ENCODE measurements at regions not wholly inside any gene's neighbourhood (a gene's known extent, or its start where the extent isn't known, plus 50 kb on each side); places are given as distances from the start of the nearest gene placed in this dataset.

DNA sequence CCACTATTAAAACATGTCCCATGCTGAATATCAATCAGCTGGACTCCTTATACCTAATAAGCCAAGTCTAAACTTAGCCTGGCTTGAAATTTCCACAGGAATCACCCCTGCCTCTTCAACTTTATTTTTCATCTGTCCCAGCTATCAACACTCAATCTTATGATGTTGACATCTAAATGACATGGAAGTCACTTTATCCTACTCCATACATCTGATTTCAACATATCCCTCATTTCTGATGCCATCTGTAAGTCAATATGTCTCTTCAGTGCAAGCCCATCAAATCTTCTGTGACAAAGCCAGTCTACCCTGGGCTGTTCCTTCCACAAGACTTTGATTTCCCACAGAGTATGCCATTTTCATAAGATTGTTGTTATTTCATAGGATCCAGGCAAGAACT, 143.6 kb upstream of the SEMA6D start:
- Histone ChIP-seq H3K36me3 (ENCODE audit: control insufficient read depth, insufficient read depth, low read length) (no peaks in the 10 kb centered on the region), H3K56ac (ENCODE audit: extremely low read depth, insufficient read depth, low read length) (no peak overlapping the region), H3K9me3 (ENCODE audit: control insufficient read depth, insufficient read depth, low read length) (no peaks in the 10 kb centered on the region), H2BK15ac (ENCODE audit: low read depth, low read length) (no peak overlapping the region), H3K9ac (ENCODE audit: low read depth, low read length) (no peak overlapping the region), H4K8ac (ENCODE audit: low read depth in 2 of 2, low read length in 2 of 2) (no peak overlapping the region), H2AFZ (replicated peaks; ENCODE audit: low read length, poor library complexity) (no peak overlapping the region), H3K27me3 (ENCODE audit: control insufficient read depth, insufficient read depth, low read length) (no peaks in the 10 kb centered on the region), H2BK120ac (ENCODE audit: low read depth, low read length) (no peak overlapping the region), H2AK5ac (ENCODE audit: low read depth, low read length) (no peak overlapping the region), H3K27ac (ENCODE audit: insufficient read depth, low read length) (no peak overlapping the region), H3K4me3 (ENCODE audit: insufficient read depth, low read depth, low read length) (no peak overlapping the region), H3K14ac (replicated peaks; ENCODE audit: low read depth, low read length) (no peak overlapping the region), H3K9me1 (ENCODE audit: insufficient read depth, low read length) (no peaks in the 10 kb centered on the region), H2BK20ac (ENCODE audit: low read depth, low read length) (peak overlapping the region; percentile 13; the same call in 1 of the 2 replicates), H2AK9ac (replicated peaks; ENCODE audit: low read depth, low read length, poor library complexity) (no peak overlapping the region), H3K23ac (ENCODE audit: low read depth, low read length) (no peak overlapping the region), H3K18ac (ENCODE audit: low read depth, low read length) (no peak overlapping the region), H4K91ac (ENCODE audit: insufficient read depth, low read depth, low read length) (no peak overlapping the region), H2BK5ac (ENCODE audit: low read depth, low read length, poor library complexity, severe bottlenecking) (no peak overlapping the region), H3K4me2 (ENCODE audit: low read depth, low read length) (no peak overlapping the region), H4K5ac (ENCODE audit: low read depth, low read length) (no peak overlapping the region), H3K79me1 (ENCODE audit: low read depth in 1 of 2, low read length in 2 of 2) (no peaks in the 10 kb centered on the region), H3K4ac (ENCODE audit: low read depth, low read length) (no peak overlapping the region), H3K4me1 (ENCODE audit: control insufficient read depth, insufficient read depth, low read length) (peaks cover 2% of the 10 kb centered on the region; the same call in 1 of the 2 replicates), H4K20me1 (ENCODE audit: insufficient read depth, low read length) (no peaks in the 10 kb centered on the region)
- no peak for DNase-seq
- TF ChIP-seq CEBPB (IDR thresholded peaks at IDR 0.05; ENCODE audit: low read depth, low read length) (no peak), MXI1 (IDR thresholded peaks at IDR 0.05; ENCODE audit: borderline replicate concordance, low read depth, low read length) (no peak), RAD21 (IDR thresholded peaks at IDR 0.05; ENCODE audit: low read length) (no peak), RFX5 (IDR thresholded peaks at IDR 0.05; ENCODE audit: low read depth, low read length) (no peak), MAFK (IDR thresholded peaks at IDR 0.05; ENCODE audit: low read depth, low read length) (no peak), RCOR1 (IDR thresholded peaks at IDR 0.05; ENCODE audit: insufficient replicate concordance, low read length) (no peak), BHLHE40 (IDR thresholded peaks at IDR 0.05; ENCODE audit: low read depth, low read length) (no peak), NFE2L2 (IDR thresholded peaks at IDR 0.05; ENCODE audit: low read depth, low read length) (no peak), CHD1 (IDR thresholded peaks at IDR 0.05; ENCODE audit: low read depth, low read length) (no peak), SMC3 (IDR thresholded peaks at IDR 0.05; ENCODE audit: low read depth, low read length) (no peak), POLR2A (IDR thresholded peaks at IDR 0.05; ENCODE audit: low read depth, low read length) (no peak), MAZ (IDR thresholded peaks at IDR 0.05; ENCODE audit: borderline replicate concordance, low read depth, low read length) (no peak), FOS (IDR thresholded peaks at IDR 0.05; ENCODE audit: low read depth, low read length) (no peak)
- TF ChIP-seq, protein P1, sequence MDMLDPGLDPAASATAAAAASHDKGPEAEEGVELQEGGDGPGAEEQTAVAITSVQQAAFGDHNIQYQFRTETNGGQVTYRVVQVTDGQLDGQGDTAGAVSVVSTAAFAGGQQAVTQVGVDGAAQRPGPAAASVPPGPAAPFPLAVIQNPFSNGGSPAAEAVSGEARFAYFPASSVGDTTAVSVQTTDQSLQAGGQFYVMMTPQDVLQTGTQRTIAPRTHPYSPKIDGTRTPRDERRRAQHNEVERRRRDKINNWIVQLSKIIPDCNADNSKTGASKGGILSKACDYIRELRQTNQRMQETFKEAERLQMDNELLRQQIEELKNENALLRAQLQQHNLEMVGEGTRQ (IDR thresholded peaks at IDR 0.05; ENCODE audit: low read depth, low read length) = no peak
- TF ChIP-seq, protein P2, sequence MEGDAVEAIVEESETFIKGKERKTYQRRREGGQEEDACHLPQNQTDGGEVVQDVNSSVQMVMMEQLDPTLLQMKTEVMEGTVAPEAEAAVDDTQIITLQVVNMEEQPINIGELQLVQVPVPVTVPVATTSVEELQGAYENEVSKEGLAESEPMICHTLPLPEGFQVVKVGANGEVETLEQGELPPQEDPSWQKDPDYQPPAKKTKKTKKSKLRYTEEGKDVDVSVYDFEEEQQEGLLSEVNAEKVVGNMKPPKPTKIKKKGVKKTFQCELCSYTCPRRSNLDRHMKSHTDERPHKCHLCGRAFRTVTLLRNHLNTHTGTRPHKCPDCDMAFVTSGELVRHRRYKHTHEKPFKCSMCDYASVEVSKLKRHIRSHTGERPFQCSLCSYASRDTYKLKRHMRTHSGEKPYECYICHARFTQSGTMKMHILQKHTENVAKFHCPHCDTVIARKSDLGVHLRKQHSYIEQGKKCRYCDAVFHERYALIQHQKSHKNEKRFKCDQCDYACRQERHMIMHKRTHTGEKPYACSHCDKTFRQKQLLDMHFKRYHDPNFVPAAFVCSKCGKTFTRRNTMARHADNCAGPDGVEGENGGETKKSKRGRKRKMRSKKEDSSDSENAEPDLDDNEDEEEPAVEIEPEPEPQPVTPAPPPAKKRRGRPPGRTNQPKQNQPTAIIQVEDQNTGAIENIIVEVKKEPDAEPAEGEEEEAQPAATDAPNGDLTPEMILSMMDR (conservative IDR thresholded peaks at IDR 0.05; ENCODE audit: low read depth, low read length) = no peak
- TF ChIP-seq, protein P3, sequence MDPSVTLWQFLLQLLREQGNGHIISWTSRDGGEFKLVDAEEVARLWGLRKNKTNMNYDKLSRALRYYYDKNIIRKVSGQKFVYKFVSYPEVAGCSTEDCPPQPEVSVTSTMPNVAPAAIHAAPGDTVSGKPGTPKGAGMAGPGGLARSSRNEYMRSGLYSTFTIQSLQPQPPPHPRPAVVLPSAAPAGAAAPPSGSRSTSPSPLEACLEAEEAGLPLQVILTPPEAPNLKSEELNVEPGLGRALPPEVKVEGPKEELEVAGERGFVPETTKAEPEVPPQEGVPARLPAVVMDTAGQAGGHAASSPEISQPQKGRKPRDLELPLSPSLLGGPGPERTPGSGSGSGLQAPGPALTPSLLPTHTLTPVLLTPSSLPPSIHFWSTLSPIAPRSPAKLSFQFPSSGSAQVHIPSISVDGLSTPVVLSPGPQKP (IDR thresholded peaks at IDR 0.05; ENCODE audit: borderline replicate concordance, low read depth, low read length) = no peak
- in situ Hi-C loops (cut with MboI; ENCODE audit: low sequenced_read_pairs) (no loop called here), dilution Hi-C loops (cut with HindIII; ENCODE audit: low sequenced_read_pairs, unreplicated experiment) (no loop called here), intact Hi-C loops (cut with micrococcal nuclease) (loop anchor here (10.0 kb wide), 1 partner anchor 141 kb away; the partner anchor contains the start of gene SEMA6D)
- ATAC-seq (ENCODE audit: low read depth) = no peak
- BruUV-seq (replicated peaks) = no TSS peak
- CTCF ChIA-PET = no interaction called here
- POLR2A ChIA-PET (ENCODE audit: unreplicated experiment) = no interaction called here

Measured in IMR-90 (cell line).